Activated T-cell treated with anti-CD3 and anti-CD28 coated beads for 4 hours (primary cell): ENCODE measurements at regions not wholly inside any gene's neighbourhood (a gene's known extent, or its start where the extent isn't known, plus 50 kb on each side); places are given as distances from the start of the nearest gene placed in this dataset.
"Not testable (repeated sequence)": the region's sequence is repeated elsewhere in the genome, so short reads cannot be mapped to it uniquely, and the experiment has no call there.

Experiments used
- DNase-seq: peaks from one replicate; pipeline ENCODE4 v3.0.0-alpha.2; 2020

DNA sequence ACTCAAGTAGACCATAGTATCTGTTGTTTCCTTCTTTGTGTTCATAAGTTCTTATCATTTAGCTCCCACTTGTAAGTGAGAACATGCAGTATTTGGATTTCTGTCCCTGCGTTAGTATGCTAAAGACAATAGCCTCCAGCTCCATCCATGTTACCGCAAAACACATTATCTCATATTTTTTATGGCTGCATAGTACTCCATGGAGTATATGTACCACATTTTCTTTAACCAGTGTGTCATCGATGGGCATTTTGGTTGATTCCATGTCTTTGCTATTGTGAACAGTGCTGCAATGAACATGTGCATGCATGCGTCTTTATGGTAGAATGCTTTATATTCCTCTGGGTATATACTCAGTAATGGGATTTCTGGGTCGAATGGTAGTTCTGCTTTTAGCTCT lies 148.1 kb upstream of the IRS2 start:
- not testable (repeated sequence) for DNase-seq

DNA sequence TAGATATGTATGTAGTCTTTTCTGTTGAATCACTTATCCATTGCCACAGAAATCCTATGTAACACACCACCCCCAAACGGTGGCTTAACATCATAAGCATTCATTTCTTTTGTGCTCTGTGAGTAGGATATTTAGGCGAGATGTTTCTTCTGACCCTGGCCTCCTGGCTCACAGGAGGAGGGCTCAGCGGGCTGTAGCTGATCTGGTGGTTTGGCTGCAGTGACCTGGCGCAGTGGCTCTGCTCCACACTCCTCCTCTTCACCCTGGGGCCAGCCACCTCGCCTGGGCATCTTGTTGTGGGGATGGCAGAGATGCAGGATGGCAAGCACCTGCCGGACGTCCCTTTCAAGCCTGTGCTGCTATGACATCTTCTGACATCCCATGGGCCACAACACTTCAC lies 147.1 kb upstream of the IRS2 start:
- DNase-seq: no peak

DNA sequence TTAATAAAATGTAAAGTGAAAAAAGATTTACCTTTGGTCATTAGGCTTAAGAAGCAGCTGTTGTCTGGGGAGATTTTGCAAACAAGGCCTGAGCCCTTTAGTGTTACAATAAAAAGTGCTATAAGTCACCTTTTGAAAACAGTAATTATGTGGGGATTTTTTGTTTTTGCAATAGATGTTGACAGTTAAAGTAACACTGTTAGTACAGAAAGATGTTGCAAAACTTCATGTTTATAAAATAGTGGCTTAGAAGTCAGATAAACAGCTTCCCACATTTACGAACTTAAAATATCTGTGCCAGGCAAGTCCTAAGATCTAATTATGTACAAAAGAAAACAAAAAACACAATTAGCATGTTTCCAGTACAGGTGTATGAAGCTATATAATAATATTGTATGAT lies 138.0 kb upstream of the IRS2 start:
- DNase-seq: no peak

DNA sequence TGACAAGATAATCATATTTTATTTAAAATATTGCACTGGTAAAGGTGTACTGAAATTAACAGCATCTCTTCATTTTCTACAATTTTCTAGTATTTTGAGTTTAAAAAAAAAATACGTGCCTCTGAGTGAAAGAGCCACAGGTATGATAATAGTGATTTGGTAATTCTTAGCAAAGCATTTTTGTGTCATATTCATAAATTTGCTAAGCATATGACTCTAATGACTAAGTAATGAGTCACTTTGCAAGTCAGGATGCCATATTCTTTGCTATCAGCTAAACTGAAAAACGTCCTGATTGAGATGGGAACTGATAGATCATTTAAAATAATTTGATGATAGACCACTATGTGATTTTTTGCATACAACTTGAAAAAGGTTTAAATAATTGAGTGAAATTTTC lies 136.1 kb upstream of the IRS2 start:
- no peak for DNase-seq

DNA sequence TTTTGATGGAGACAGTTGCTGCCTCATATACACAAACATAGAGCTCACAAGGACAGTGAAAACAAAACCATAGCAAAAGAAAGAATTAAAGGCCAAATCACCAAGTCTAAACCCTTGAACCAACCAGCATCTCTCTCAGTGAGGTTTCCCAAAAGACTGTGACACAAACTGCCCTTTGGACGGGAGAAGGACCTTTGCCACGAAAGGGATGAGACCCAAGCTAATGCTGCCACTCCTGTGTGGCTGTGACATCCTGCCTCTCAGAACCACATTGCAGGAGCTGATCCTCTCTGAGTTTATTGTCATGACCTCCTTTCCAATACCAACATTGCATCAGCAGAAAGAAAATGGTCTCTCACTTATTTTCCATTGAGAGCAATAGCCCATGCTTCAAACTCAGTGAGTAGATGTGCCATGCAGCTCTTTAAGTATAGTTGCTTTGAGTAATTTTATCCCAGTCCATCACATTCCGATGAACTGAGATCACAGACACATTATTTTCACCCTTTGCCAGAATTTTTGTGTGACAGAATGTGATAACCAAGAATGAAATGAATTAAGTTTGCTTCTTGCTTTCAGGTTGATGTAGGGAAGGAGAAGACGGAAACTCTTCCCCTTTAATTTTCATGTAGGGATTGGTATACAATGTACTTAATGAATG lies 133.5 kb upstream of the IRS2 start:
- no peak for DNase-seq

DNA sequence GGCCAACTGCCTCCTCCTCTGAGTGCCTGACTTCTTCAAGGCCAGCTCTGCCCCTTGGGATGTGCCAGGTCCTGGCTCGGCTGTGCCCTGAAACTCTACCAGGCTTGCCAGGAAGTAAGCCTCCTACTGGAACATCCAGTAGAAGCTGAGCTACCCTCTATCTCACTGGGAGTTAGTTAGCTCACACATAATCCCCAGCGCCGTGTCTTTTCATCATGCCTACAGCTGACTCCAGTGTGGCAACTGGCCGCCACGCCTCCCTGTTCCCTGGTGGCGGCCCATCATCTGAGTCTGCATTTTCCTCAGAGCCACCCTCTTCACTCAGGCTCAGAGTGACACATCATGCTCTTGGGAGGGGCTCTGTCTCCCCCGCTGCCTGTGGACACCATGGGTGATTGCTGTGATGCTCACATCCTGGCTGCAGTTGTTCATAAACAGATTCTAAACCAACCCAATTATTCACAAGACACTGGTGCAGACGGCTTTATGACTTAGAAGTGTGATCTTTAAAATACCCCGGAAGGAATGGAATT lies 131.9 kb upstream of the IRS2 start:
- DNase-seq: no peak

DNA sequence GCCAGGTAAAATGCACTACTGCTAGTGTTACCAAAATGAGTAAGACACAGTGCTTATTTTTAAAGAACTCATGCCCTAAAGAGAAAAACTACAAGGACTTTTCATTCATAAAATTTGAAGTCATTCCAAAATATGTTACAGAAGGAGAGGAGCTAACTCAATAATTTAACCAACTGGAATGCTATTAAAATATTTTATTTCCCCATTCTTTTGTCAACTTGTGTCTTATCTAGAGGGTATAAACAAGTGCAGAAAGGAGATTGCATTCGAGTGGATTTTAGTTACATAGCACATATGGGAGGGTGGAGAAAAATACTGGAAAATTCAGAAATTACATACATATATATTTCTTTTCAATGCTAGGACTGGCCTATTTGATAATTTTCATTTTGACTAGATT lies 131.0 kb upstream of the IRS2 start:
- DNase-seq: no peak

DNA sequence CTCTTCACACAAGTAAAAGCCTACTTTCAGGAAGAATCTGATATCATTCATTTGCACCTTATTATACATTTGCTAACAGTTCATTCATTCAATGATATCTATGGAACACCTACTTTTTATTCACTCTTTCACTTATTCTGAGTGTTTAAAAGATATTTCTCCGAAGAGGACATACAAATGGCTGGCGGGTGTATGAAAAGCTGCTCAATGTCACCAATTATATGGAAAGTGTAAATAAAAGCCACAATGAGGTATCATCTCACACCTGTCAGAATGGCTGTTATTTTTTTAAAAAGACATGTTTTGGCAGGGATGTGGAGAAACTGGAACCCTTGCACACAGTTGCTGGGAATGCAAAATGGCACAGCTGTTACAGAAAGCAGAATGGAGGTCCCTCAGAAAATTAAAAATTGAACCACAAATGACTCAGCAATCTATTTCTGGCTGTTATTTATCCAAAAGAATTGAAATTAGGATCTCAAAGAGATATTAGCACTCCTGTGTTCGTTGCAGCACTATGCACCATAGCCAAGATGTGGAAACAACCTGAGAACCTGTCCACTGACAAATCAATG lies 127.6 kb upstream of the IRS2 start:
- DNase-seq: no peak

DNA sequence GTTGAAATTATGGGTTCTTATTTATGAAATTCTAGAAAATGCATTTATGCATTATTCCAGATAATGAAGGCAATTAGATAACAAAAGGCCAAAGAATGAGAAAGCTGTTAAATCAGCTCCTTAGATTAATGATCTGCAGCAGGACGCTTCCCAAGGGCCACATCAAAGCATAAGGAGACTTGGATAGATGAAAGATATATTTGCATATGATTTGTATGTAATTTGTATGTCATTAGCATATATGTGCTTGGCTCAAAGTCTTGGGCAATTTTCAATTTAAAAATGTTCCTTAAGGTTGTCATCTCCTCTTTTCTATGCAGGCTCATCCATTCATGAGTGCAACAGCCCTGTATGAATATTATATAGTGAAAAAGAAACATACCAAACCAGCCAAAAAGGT lies 126.8 kb upstream of the IRS2 start:
- DNase-seq: no peak

DNA sequence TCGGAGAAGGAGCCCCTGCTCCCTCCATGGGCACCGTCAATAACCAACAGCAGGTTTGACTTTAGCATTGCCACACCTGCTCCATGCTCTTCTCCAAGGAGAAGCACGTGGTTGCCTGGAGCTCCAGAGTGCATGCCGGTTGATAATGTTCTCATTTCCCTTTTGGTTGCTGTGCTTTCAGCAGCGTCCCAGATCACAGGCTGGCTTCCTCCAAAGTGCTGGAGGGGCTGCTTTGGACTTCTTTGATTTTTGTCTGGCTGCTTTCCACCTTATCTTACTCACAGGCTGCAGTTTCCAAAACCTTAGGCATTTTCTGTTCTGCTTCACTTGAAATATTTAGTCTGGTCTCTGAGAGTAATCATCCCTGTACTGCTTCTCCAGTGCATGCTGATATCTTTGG lies 123.8 kb upstream of the IRS2 start:
- DNase-seq: no peak

DNA sequence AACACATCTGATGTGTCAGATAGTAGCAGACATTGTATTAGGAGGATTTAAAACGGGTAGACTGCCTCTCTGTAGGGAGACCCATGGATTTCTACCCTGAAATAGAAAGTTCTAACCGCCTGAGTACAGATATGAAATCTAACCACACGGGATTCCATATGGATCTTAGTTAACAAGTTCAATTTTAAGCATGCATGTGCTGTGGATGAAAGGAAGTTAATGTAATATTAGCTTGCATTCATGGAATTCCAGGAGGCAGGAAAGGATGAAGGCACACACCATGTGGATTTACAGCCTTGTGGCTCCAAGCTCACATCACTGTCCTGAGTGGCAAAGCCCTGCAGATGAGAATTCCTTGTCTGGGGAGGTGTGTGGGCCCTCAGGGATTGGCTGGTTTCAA lies 120.6 kb upstream of the IRS2 start:
- DNase-seq: no peak

DNA sequence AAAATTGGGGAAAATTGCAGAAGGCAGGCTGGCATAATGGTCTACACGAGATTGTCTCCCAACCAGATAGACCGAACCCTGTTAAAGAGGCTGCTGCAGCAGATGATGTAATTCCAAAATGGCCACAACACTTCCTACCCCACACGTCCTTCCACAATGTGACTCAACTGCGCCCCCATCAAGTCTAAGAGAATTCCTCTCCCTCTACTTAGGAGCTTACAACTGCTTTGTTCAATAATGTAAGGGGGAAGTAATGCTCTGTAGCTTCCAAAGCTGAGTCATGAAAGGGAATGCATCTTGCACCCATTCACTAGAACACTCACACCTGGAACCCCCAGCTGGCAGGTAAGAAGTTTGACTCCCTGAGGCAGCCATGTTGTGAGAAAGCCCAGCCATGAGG lies 117.8 kb upstream of the IRS2 start:
- no peak for DNase-seq

DNA sequence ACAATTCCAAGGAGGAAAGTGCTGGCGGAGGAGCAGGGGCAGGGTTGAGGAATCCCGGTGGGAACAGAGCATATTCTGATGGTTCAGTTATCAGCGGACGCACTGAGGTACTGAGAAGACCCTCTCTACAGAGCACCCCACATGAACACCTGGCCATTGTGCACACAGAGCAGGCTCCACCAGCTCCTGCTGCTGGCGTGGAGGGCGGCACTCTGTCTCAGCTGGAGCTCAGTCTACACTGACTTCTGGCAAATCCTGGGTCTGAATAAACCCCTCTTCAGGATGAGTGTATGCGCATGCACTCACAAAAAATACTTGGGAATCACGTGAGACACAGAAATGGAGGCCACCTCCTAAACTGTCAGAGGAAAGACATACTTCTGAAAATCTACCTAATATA lies 114.4 kb upstream of the IRS2 start:
- no peak for DNase-seq

DNA sequence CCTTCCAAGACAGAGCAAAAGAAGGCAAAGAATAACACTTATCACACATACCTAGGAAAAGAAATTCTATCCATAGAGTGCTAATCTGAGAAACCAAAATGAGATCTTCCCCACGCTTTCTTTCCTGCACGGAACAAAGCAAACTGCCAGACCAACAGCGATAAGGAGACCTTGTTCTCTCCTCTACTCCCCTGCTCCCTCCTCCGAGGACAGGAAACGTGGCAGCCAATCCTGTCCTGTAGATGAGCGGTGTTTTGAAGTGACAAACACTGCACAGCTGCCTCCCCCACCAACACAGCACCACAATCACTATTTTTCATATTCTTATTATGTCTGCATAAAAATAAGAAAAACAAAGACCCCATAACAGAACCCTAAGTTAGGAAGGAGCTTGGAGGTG lies 113.9 kb upstream of the IRS2 start:
- no peak for DNase-seq

DNA sequence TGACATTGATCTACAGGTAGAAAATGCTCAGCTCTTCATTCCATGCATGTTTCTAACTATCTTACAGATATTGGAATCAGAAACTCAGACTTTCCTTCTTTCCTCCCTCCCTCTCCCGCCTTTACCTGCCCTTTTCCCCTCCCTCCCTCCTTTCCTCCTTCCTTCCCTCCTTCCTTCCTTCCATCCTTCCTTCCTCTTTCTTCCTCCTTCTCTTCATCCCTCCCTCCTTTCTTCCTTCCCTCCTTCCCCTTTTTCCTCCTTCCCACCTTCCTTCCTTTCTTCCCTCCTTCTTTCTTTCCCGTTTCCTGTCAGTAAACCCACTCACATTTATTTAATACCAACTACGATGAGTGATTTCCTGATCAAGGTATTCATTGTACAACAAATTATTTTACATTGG lies 113.4 kb upstream of the IRS2 start:
- DNase-seq: no peak

DNA sequence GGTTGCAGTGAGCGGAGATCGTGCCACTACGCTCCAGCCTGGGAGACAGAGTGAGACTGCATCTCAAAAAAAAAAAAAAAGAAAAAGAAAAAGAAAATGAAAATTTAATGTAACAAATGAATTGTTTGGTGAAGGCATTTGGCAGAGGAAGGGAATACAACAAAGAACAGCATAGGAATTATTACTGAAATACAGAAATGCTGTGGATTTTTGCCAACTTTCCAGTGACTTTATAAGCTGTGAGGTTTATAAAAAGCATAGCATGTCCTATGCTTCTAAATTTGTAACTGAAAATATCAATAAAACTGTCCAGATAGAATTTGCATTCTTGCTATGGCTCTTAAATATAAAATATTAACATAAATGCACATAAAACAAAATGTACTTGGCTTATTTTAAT lies 112.9 kb upstream of the IRS2 start:
- no peak for DNase-seq

DNA sequence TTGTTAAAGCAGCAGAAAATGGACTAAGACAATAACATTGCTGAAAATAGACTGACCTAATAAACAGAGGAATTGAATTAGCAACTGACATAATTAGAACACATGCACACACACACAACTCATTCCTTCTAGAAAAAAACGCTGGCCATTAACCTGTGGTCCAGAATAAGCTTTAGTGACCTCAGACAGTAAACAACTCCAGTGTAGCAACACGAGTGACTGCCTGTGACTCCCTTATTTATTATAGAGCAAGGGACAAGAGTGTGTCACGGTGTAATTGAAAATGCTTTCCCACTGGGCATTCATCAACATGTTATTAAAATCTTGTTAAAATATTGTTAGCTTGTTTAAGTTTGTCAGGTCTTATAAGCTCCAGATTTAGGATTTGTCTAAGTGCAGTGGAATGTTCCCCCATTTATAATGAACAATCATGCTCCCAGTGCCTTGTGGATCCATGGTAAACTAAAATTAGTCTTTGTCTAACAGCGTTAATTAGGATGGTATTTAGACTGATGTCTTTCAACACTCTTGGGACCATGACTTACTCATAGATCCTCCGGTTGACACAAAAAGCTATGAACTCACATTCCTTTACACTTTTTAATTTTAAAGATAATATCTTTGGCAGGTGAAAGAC lies 111.7 kb upstream of the IRS2 start:
- DNase-seq: no peak

DNA sequence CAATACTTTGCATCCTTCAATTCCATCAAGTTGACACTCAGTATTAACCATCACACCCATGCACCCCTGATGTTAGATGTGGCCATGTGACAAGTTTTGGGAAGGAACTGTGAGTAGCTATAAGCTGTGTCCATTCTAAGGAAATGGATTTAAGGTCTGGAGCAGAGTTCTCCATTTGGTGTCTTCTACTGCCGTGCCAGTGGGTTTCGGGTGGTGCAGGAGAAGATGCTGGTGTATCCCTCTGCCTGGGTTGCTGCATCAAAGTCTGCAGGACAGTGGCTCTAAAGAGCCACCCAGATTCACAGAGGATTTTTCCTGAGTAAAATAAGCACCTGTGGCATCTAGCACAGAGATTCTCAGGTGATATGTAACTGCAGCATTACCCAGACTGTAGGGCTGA lies 105.7 kb upstream of the IRS2 start:
- no peak for DNase-seq

DNA sequence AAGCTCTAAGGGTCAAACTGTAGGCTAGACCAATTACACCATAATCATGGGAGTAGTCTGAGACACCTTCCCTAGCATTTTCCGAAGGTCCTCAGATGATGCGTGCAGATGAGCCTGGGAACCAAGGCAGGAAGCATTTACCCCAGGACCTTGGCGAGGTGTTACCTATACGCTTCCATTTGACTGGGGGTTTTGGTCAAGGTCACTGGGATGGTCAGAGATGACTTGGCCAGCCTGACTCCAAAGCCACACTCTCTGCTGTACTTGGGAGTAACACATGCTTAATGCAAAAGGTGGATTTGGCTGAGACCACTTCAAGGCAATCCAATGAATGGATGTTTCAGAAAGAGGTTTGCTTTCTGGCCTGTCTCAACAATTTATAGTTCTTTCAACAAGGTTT lies 98.9 kb upstream of the IRS2 start:
- no peak for DNase-seq

DNA sequence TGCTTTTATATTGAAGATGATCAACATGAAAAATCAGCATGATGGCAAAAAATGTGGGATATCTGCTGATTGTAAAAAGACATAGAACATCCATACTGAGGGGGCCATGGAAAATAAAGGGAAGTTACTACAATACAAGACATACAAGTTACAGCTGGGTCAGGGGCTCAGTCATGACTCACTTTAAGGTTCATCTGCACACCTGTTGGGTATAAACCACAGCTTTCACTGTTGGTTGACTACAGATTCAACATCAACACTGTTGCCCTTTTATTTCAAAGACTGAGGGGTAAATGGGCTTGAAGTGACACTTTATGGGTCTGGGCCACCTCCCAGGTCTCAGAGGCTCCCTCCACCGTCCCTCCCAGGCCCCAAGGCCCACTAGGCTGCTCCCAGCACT lies 98.1 kb upstream of the IRS2 start:
- no peak for DNase-seq

DNA sequence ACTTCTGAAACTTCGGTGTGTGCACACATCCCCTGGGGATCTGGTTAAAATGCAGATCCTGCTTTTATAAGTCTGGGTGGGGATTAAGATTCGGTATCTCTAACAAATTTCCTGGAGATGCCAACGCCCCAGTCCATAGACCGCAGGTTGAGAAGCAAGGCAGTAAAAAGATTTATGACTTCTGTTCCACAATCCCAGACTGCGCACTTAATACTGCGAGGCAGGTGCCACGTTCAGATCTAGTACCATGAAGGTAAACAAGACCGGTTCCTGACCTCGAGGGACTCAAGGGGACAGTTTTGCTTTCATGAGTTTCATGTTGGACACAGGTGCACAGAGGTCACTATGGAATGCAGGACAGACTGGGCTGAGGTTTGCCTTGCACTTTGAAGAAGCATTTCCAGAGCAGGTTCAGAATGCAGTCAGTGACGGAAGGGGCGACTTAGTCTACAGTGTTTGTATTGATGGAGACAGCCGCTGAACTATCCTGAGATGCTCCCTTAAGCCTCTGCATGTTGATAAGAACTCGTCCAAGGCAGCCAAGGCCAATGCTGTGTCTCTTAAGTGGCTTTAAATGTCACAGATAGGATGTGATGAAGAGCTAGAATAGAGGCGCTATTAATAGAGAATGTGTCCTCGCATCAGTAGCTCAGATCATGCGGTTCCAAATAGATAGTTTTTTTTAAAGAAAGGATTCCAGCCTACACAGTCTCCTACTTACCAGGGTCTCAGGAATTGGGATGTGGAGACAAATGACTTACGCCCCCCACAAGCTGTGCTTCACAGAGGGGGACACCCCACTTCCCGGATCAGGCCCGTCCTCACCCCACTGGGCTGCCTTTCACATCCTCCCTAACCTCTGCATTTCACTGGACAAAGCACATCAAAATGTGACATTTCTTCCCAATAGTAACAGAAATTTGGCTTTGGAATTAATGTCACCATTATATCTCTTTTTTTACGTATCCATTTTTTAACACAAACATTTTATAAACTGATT lies 97.1 kb upstream of the IRS2 start:
- no peak for DNase-seq

DNA sequence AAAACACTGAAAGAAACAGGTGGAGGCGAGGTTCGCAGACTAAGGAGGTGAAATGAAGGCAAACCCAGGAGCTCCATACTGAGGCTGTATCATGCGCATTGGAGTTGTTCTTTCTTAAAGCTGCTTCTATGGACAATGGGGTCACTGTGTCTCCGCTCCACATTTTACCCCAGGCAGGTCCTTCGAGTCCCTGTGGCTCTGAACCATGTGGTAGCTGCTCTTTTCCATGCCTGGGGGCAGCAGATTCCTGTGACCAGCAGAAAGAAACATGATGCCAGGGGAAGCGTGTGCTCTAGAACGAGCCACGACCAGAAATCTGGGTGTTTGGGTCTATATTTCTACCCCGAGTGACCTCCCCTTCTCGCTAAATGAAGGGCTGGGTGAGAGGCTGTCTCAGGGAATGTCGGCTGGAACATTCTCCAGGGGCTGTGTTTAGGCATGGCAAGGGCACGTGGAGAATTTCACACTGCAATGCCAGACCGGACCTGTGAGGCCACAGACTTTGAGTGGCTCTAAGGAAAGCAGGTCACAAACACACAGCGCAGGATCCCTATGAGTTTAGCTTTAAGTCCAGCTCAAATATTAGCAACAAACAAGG lies 95.7 kb upstream of the IRS2 start:
- no peak for DNase-seq

DNA sequence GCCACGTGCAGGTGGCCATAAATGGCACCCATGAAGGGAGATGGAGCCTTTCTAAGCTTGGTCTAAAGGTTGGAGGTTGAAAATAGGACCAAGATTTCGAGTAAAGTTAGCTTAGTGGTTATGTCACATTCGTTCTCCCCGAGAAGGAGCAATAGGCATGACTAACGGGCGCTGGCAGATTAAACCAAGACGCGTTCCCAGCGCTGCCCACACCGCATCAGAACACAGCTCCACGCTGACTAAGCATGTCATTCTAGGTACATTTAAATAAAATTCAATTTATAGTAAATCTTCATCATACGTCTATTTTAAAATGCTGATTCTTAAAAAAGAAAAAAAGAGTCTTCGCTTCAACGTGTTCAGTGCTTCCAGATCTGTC lies 95.0 kb upstream of the IRS2 start:
- no peak for DNase-seq
